DMS53 (cell line): ENCODE measurements at regions not wholly inside any gene's neighbourhood (a gene's known extent, or its start where the extent isn't known, plus 50 kb on each side); places are given as distances from the start of the nearest gene placed in this dataset.
"Not testable (repeated sequence)": the region's sequence is repeated elsewhere in the genome, so short reads cannot be mapped to it uniquely, and the experiment has no call there.

Source experiments
- DNase-seq: peaks from one replicate; lab custom pipeline; 2025; lab: John Stamatoyannopoulos, UW

DNA sequence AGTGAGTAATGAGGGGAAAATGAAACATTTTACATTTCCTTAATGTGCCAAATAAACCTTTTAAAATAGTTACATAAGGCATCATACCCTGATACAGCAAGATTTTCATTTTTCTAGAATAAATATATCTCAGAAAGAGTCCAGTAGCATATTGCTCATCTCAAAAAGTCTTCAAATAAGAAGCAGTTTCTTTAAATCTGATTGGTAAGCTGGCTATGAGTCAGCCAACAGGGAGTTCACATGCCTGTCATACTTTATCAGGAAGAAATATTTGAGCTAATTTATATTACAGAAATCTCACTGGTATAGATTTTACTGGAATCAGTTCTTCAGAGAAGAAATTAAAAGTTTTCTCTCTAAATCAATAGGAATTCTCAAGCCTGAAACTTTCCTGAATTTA lies 258.1 kb downstream of the C11orf87 start:
- no peak for DNase-seq

DNA sequence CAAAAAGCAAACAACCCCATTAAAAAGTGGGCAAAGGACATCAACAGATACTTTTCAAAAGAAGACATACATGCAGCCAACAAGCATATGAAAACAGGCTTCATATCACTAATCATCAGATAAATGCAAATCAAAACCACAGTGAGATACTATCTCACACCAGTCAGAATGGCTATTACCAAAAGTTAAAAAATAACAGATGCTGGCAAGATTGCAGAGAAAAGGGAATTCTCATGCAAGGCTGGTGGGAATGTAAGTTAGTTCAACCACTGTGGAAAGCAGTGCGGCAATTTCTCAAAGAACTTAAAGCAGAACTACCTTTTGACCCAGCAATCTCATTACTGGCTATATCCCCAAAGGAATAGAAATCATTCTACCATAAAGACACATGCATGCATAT lies 260.8 kb downstream of the C11orf87 start:
- DNase-seq = not testable (repeated sequence)

DNA sequence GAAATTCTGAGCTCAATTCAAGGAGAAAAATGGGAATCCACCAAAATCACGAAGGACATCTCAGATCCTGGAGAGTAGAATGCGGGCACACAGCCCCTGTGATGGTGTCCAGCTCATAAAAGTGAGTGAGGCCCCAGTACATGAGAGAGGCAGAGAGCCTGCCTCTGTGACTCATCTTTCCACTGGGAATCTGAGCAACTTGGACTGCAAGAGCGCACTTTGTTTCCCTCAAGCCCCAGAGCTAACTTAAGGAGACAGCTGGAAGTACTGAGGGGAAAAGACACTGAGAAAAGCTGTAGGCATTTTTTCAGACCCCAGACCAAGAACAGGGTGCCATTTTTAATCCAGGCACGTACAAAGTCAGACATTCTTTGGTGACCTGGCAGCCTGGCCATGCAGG lies 273.7 kb downstream of the C11orf87 start:
- DNase-seq = no peak

DNA sequence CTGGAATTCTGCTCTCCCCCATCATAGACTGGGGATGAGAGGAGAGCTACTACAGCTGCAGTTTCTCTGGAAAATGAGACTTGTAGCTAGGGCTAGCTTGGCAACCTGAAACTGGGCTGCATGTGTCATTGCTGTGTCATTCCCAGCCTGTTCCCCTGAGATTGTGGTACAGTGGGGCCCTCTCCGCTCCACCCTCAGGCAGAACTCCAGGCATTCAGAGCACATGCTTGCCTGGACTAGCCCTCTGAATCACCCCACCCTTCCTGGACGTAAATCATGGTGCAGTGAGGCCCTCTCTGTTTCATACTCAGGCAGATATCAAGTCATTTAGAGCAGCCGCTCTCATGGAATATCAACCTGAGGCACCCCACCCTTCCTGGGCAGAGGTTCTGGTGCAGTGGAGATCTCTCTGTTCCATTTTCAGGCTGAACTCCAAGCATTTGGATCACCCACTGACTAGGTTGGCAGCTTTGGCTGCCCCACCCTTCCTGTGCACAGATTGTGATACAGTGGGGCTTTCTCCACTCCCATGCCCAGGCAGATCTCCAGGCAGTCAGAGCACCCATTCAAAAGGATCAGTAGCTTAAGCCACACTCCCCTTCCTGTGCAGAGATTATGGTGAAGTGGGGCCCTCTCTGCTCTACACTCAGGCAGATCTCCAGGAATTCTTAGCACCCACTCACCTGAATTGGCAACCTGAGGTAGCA lies 274.4 kb downstream of the C11orf87 start:
- DNase-seq = no peak

DNA sequence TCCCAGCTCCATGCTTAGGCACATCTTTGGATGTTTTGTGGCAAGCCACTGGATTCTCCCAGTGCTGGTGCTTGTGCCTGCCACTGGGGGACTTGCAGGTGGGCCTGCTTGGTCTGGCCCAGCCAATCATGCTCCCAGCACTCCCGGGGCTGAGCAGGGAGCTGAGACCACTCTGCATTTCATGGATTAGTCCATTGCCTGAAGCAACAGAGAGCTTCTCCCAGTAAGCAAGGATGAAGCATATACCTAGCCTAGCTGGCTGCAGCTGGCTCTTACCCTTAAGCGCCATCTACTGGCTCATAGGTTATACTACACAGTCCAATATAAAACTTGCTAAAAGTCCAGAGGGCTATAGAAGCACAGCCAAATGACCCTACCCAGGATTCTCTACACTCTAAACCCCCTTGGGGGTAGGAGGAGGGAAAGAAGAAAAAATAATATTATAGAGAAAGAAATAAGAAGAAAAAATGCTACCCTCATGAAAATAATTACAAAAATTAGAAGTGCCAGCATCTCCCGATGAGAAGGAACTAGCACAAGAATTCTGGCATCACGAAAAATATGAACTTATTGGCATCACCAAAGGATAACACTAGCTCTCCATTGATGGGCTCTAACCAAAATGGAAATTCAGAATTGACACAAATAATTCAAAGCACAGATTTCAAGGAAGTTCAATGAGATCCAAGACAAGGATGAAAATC lies 275.3 kb downstream of the C11orf87 start:
- DNase-seq = peak; percentile 86

DNA sequence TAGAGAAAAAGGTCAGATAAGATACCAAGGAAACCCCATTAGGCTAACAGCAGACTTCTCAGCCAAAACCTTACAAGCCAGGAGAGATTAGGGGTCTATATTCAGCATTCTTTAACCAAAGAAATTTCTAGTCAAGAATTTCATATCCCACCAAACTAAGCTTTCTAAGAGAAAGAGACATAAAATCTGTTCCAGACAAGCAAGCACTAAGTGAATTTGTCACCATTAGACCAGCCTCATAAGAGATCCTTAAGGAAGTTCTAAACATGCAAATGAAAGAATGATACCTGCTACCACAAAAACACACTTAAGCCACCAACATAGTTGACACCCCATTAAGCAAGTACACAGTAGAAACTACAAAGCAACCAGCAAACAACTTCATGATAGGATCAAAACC lies 276.2 kb downstream of the C11orf87 start:
- no peak for DNase-seq

DNA sequence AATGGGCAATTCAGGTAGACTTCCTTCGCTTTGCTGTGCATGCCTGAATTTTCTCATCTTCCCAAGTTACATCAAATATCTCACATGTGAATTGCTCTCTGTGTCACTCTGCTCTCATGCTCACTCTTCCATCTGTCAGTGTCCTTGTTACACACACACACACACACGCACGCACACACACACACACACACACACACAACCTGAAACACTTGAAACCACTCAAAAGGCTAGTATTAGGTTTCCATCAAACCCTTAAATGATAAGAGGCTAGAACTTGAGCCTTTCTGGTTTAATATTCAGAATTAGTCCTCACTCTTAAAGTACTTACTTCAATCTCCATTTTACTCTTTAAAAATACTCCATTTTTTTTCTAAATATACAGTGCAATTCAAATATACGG lies 282.4 kb downstream of the C11orf87 start:
- DNase-seq = peak; percentile 79

DNA sequence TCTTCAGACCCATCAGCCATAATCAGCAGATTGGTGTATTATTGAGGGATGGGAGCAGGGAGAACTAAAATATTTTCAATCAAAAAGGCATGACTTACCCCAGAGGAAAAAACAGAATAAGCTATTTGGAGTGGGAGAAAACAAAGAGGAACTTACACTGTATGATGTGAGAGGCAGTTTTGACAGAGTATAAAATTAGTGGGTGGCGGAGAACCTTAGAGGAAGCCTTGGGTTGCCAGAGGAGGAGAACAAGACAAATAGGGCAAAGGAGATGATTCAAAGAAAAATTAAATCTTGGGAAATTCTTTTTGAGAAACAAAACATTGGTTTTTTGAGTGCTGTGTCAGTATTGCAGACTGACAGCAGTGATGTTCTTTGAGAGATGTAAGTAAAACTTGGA lies 285.0 kb downstream of the C11orf87 start:
- DNase-seq = no peak

DNA sequence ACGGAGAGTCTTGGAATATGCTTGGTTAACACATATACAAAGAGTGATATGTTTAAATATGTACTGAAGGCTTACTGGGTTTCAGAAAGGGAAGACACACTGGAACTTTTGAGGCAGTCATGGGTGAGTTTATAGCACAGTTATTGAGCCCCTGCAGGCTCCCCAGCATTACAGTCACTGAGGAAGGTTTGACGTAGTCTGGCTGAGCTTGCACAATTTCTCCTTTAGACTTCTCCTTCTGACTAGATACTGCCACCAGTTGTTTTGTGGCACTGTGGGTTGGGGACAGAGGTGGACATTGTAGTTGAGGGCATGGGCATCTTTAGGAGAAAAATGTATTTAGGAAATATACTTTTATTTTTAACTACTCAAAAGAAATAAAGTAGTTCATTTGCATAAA lies 285.4 kb downstream of the C11orf87 start:
- DNase-seq = no peak

DNA sequence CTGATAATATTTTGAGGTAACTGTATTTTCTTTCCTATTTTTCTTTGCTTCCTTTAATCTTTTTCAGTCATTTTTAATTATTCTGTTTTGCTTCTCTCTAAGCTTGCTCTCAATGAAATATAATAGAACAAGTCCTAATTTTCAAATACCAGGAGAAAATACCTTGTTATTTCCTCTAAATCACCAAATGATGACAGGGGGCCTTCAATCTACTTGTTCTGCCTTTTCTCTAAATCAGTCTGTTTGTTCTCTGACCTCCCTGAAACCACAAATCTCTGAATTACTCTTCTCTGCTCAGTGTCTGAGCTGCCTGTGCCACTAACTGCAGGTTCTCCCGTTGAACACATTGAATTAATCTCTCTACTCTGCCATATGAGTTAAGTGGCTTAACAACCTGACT lies 286.2 kb downstream of the C11orf87 start:
- DNase-seq = no peak

DNA sequence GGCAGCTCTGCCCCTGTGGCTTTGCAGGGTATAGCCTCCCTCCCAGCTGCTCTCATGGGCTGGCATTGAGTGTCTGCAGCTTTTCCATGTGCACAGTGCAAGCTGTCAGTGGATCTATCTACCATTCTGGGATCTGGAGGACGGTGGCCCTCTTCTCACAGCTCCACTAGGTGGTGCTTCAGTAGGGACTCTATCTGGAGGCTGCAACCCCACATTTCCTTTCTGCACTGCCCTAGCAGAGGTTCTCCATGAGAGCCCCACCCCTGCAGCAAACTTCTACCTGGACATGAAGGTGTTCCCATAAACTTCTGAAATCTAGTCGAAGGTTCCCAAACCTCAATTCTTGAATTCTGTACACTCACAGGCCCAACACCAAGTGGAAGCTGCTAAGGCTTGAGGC lies 292.5 kb downstream of the C11orf87 start:
- DNase-seq = not testable (repeated sequence)

DNA sequence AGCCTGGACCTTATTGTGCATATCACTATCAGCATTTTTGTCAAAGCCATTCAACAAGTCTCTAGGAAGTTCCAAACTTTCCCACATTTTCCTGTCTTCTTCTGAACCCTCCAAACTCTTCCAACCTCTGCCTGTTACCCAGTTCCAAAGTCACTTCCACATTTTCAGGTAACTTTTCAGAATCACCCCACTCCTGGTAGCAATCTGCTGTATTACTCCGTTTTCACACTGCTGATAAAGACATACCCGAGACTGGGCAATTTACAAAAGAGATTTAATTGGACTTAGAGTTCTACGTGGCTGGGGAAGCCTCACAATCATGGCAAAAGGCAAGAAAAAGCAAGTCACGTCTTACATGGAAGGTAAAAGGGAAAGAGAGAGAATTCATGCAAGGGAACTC lies 293.4 kb downstream of the C11orf87 start:
- DNase-seq = not testable (repeated sequence)

DNA sequence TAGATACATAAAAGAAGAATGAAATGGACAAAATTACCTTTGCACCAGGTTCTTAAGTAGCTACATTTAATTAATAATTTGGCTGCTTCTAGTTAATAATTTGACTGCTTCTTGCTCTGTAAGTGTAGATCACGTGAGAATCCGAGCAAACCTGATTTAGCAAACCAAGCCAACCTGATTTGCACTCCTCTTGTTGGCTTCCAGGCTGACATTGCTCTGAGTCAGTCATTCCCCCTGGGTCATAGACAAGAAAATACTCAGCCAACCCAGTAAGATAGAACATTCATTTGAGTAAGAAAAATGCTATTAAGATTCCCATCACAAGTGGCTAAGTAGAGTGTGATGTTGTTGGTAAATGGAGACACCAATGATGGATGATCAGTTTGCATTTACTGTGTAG lies 304.1 kb downstream of the C11orf87 start:
- DNase-seq = no peak

DNA sequence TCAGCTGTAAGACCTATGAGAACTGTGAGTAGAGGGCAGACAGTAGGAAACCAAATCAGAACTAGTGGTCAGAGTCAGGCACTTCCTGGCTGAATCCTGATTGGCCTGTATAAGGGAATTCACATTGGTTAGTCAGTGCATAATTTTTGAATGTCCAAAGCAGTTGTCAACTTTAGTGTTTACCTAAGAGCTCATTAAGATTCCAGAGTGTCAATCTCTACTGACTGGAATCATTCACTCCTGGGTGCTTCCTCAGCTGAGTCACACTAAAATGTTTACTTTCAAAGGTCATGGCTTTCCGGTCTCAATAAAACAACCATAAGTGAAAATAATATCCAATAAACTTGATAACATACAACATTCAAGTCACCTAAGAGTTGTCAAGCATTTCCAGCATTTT lies 306.1 kb downstream of the C11orf87 start:
- DNase-seq = peak; percentile 88

DNA sequence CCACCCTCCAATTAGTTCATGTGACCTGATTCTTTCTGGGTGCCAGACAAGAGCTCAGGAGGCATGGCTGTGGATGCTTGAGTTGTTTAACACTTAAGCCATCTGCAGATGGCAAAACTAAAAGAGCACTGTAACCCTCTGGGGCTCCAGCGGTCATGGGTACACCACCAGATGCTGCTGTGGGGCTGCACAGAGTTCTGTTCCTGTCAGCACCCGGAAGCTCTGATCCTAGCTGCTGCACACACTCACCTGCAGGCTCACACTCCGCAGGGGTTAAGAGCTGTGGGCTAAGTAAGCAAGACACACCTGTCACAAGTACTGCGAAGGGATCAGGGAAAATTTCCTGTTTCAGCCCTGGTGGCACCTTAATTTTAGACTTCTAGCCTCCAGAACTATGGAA lies 307.8 kb downstream of the C11orf87 start:
- peak; percentile 93 for DNase-seq

DNA sequence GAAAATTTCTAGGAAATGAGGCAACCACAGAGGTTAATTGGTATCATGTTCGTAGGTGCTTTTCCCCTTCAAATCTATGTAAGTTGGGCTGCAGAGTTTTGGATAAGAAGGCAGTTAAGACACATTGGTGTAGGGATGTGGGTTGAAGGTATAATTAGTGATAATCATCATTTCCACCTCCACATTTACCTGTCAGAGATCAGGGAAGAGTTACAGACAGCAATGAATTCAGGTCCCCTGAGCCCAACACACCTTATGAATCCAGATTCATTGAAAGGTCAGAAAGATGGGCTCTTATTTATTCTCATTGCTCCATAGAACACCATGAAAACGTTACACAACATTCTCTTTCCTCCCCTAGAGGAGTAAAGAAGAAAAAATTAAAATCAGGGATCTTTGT lies 308.7 kb downstream of the C11orf87 start:
- no peak for DNase-seq

DNA sequence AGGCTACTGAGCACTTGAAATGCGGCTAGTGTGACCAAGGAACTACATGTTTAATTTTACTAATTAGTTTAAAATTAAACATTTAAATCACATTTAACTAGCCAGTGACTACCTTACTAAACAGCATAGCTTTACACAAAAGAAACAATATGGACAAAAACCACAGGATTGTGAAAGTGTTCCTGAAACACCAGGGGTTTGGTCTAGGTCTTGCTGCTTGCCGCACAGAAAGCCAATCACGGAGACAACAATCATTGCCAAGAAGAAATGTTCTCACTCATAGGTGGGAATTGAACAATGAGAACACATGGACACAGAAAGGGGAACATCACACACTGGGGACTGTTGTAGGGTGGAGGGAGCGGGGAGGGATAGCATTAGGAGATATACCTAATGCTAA lies 309.5 kb downstream of the C11orf87 start:
- no peak for DNase-seq

DNA sequence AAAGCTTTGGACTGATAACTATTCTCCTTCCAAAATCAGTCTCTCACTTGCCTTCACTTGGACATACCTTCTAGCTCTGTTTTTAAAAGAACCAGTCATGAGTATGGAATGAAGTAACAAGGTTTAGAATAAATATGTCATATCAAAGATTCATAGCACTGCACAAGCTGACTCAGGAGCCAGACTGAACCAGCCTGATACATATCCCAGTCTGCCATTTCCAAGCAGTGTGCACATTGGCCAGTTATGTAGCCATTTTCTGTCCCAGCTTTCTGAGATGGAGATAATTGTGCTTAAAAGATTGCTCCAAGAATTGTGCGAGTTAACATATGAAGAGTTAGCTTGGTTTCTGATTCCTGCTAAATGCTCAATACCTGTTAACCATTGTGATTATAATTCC lies 311.3 kb downstream of the C11orf87 start:
- no peak for DNase-seq

DNA sequence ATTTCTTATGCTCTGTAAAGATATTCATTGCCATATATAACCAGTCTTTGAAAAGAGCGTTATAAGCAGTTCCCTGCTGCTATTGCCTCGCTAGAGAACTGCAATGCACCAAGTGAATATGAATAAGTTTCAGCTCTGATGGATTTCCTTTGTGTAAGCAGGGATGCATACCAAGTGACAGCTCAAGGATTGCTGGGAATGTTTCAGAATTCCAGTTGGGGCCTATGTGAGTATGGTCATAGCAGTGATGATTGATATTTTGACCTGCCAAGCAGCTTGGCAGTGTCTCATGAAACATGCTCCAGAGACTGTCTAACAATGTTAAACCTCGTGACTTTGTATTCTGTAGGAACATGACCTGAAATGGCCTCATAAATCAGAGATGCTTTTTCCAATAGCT lies 312.6 kb downstream of the C11orf87 start:
- DNase-seq = no peak

DNA sequence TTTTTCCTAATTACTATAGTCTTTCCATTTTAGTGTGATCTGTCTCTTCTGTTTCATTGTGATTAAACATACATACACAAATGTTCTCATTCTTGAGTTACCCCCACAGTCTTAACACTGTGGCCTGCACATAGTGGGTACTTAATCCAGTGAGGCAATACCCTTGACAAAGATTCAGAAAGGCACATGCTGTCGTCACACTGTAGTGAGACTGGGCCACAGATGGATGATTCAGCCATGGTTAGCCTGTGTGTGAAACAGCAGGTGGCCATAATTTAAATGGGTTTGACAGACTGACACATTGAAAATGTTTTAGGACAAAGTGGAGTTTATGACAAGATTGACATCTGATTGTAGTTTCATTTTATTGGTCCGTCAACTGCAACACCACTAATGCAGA lies 313.1 kb downstream of the C11orf87 start:
- DNase-seq = no peak

DNA sequence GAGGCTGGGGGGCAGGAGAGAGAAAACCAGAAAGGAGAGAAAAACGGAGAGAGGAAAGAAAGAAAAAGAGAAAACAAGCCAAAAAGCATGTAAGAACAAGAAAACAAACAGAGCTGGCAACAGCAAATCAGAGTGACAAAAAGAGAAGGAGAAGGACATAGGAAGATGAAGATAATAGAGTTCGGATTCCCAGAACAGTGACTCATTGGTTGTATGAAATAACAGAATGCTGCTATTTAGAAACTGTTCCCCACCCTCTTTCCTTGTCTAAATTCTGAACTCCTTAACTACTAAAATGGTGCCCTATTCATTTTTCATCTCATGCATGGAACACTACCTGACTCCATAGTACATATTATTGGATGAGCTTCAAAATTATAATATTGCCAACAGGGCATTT lies 317.4 kb downstream of the C11orf87 start:
- DNase-seq = no peak

DNA sequence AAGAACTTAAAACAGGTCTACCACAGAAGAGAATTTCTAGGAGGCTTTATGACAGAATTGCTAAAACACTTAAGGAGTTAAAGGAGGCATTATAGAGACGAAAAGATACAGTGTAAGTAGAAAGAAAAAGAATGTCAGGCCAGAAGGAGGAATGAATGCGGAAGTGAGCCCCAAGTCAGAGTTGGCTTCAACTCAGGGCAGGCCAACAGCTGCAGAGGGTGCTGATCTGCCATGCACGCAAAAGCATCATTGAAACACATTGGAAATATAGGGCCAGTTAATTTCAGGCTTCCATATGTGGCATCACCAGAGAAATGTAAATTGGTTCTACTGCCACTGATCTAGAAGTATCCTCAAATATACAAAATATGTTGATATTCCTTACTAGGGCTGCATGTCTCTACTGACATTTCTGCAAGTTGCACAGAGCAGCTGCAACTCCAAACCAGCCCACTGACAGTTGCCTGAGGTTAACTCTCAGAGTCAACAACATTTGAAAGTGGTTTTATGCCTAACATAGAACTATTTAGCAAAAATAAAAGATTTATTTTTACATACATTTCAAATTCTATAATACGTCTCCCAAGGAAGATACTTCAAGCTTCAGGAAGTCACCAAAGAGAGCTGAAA lies 324.1 kb downstream of the C11orf87 start:
- no peak for DNase-seq

DNA sequence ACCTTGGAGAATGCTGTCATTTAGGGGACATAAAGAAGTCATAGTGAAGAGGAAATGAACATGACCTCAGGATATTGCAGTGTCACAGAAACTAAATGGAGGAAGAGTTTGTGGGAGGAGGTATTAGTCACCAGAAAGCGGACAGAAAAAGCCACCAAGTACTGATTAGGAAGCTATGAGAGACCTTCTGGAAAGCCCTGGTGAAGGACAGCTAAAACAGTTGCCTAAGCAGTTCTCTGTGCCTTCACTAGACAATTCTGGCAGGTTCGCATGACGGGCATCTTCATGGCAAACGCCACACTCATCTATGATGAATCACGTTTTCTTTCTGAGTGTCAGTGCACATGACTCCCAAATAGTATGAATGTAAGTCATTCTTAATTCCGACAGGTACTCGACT lies 325.8 kb downstream of the C11orf87 start:
- no peak for DNase-seq
